Karpas-422 (cell line): ENCODE measurements at regions not wholly inside any gene's neighbourhood (a gene's known extent, or its start where the extent isn't known, plus 50 kb on each side); places are given as distances from the start of the nearest gene placed in this dataset.

Experiments used
- DNase-seq: peaks from one replicate; pipeline ENCODE4 v3.0.0-alpha.2; 2015
- H2AFZ ChIP-seq: fragments of 200-600 bp; sonication (generic); 2 replicates; pipeline ENCODE4 v1.6.1; 2014; ENCODE audit warnings: antibody characterized with exemption, low read length, mixed read lengths
- H3K27ac ChIP-seq: fragments of 200-600 bp; sonication (generic); 2 replicates; pipeline ENCODE4 v1.5.1; 2014; ENCODE audit warnings: mild to moderate bottlenecking, low read length, moderate library complexity
- H3K27me3 ChIP-seq: fragments of 200-600 bp; sonication (generic); 2 replicates; pipeline ENCODE4 v1.6.1; 2014; ENCODE audit warnings: low read length, mixed read lengths
- H3K36me3 ChIP-seq: fragments of 200-600 bp; sonication (generic); 2 replicates; pipeline ENCODE4 v1.6.1; 2014; ENCODE audit warnings: low read length, mixed read lengths; ENCODE audit not compliant: insufficient read depth
- H3K4me1 ChIP-seq: fragments of 200-600 bp; sonication (generic); 2 replicates; pipeline ENCODE4 v1.6.1; 2014; ENCODE audit warnings: mild to moderate bottlenecking, low read length, mixed read lengths
- H3K4me2 ChIP-seq: fragments of 200-600 bp; sonication (generic); 2 replicates; pipeline ENCODE4 v1.6.1; 2014; ENCODE audit warnings: low read length, low read depth, mild to moderate bottlenecking; ENCODE audit not compliant: poor library complexity, severe bottlenecking
- H3K4me3 ChIP-seq: fragments of 200-600 bp; sonication (generic); 2 replicates; pipeline ENCODE4 v1.5.1; 2014; ENCODE audit warnings: mild to moderate bottlenecking, antibody characterized with exemption, low read length, mixed read lengths
- H3K79me2 ChIP-seq: fragments of 200-600 bp; sonication (generic); 2 replicates; pipeline ENCODE4 v1.6.1; 2014; ENCODE audit warnings: mild to moderate bottlenecking, low read length, mixed read lengths
- H3K9ac ChIP-seq: fragments of 200-600 bp; sonication (generic); 2 replicates; pipeline ENCODE4 v1.6.0; 2014; ENCODE audit warnings: low read length
- H3K9me2 ChIP-seq: fragments of 200-600 bp; sonication (generic), shearing (Covaris generic); replicated peaks from 2 replicates; pipeline ENCODE4 v1.6.0; 2014; ENCODE audit warnings: mild to moderate bottlenecking, low read length, moderate library complexity; ENCODE audit not compliant: insufficient read depth
- H3K9me3 ChIP-seq: fragments of 300-700, 200-600 bp; sonication (generic); 2 replicates; pipeline ENCODE4 v1.6.1; 2014; ENCODE audit warnings: low read length, mixed read lengths
- H4K20me1 ChIP-seq: fragments of 200-600 bp; sonication (generic); 2 replicates; pipeline ENCODE4 v1.6.1; 2014; ENCODE audit warnings: mild to moderate bottlenecking, antibody characterized with exemption, low read length, low read depth; ENCODE audit not compliant: insufficient read depth

DNA sequence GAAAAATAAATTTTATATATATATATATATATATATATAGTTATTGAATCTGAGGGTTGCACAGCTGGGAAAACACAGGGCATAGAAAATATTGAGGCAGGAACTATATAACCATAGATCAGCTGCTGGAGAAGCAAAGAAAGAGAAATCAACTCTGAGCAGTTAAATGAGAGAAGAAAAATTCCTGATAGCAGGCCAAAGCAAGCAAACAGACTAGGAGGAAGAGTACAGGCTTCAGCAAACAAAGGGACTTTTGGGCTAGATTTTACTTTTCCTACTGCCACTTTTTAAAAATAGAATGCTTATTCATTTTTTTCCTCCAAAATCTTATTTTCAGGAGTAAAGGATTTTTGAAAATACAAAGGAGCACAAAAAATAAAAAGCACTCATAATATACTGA is 216.0 kb upstream of the PRKD1 start:
- Histone ChIP-seq H3K9me3 (peaks cover 48% of the 10 kb centered on the region), H3K9me2 (no peaks in the 10 kb centered on the region), H4K20me1 (no peaks in the 10 kb centered on the region), H3K27me3 (peaks cover 3% of the 10 kb centered on the region; the same call in 1 of the 2 replicates), H3K4me2 (no peak overlapping the region), H3K4me3 (no peak overlapping the region), H3K27ac (no peak overlapping the region), H2AFZ (no peak overlapping the region), H3K9ac (no peak overlapping the region), H3K79me2 (no peaks in the 10 kb centered on the region), H3K4me1 (no peaks in the 10 kb centered on the region), H3K36me3 (no peaks in the 10 kb centered on the region)
- DNase-seq: no peak

DNA sequence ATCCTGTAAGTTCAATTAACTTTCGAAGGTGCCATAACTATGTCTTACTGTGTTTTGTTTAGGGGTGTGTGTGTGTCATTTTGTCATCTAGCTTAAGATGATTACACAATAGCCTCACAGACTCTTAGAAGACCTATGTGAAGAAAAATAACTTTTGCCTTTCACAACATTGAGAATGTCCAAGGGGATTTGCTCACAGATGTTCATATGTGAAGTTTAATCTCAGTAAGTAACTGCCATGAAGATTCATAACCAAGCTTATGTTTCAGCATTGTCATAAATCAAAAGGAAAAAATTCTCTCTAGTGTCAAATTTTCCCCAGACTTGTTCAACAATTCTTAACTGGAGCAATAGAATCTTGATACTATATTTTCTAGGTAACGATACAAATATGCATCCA is 226.1 kb upstream of the PRKD1 start:
- H3K4me3 ChIP-seq: no peak overlapping the region
- no peaks in the 10 kb centered on the region for H3K36me3 ChIP-seq
- no peaks in the 10 kb centered on the region for H4K20me1 ChIP-seq
- no peak overlapping the region for H3K4me2 ChIP-seq
- H3K9me3 ChIP-seq: peaks cover 12% of the 10 kb centered on the region
- H3K79me2 ChIP-seq: no peaks in the 10 kb centered on the region
- no peak overlapping the region for H3K27ac ChIP-seq
- no peaks in the 10 kb centered on the region for H3K27me3 ChIP-seq
- no peak overlapping the region for H2AFZ ChIP-seq
- DNase-seq: no peak
- H3K4me1 ChIP-seq: no peaks in the 10 kb centered on the region
- no peak overlapping the region for H3K9ac ChIP-seq
- no peaks in the 10 kb centered on the region for H3K9me2 ChIP-seq

GRCh38 chr14:30156571-30156970 is 228.9 kb upstream of the PRKD1 start:
- Histone ChIP-seq H3K9me3 (no peaks in the 10 kb centered on the region; the same call in 1 of the 2 replicates), H4K20me1 (no peaks in the 10 kb centered on the region), H3K27ac (no peak overlapping the region), H3K4me3 (no peak overlapping the region), H3K9ac (no peak overlapping the region), H3K9me2 (no peaks in the 10 kb centered on the region), H3K4me1 (no peaks in the 10 kb centered on the region), H3K4me2 (no peak overlapping the region), H3K79me2 (no peaks in the 10 kb centered on the region), H3K27me3 (no peaks in the 10 kb centered on the region), H3K36me3 (no peaks in the 10 kb centered on the region), H2AFZ (no peak overlapping the region)
- DNase-seq: no peak

DNA sequence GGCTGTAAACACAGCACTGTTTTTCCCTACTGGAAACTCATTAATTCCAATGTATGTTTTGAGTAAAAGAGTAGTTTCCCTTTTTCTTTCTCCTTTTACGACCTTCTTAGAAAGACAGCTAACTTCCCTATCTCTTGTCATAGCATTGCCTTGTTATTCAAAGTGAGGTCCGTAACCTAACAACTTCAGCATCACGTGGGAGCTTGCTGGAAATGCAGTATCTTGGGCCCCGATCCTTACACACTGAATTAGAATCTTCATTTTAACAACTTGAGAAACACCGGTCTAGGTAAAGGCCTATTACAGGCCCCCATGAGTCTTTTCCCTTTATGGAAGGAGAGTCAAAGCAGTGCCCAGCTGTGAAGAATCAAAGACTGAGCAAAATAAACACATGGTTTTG is 230.7 kb upstream of the PRKD1 start:
- Histone ChIP-seq H3K9ac (no peak overlapping the region), H3K27ac (no peak overlapping the region), H3K9me3 (no peaks in the 10 kb centered on the region), H2AFZ (no peak overlapping the region), H4K20me1 (no peaks in the 10 kb centered on the region), H3K4me1 (no peaks in the 10 kb centered on the region), H3K79me2 (no peaks in the 10 kb centered on the region), H3K9me2 (no peaks in the 10 kb centered on the region), H3K4me2 (no peak overlapping the region), H3K4me3 (no peak overlapping the region), H3K27me3 (no peaks in the 10 kb centered on the region), H3K36me3 (no peaks in the 10 kb centered on the region)
- no peak for DNase-seq

- H2AFZ ChIP-seq: no peak overlapping the region
- H3K27me3 ChIP-seq: no peaks in the 10 kb centered on the region
- no peaks in the 10 kb centered on the region for H3K4me1 ChIP-seq
- H3K36me3 ChIP-seq: no peaks in the 10 kb centered on the region
- H3K4me2 ChIP-seq: no peak overlapping the region
- H3K27ac ChIP-seq: no peak overlapping the region
- H3K4me3 ChIP-seq: no peak overlapping the region
- H3K79me2 ChIP-seq: no peaks in the 10 kb centered on the region
- DNase-seq: no peak
- H3K9me3 ChIP-seq: 0 out of 2 replicates have a peak, but pooled peaks cover 4% of the 10 kb centered on the region
- H3K9me2 ChIP-seq: no peaks in the 10 kb centered on the region
- no peak overlapping the region for H3K9ac ChIP-seq
- no peaks in the 10 kb centered on the region for H4K20me1 ChIP-seq
These were observed 231.7 kb upstream of the PRKD1 start for GRCh38 chr14:30159374-30159773.

DNA sequence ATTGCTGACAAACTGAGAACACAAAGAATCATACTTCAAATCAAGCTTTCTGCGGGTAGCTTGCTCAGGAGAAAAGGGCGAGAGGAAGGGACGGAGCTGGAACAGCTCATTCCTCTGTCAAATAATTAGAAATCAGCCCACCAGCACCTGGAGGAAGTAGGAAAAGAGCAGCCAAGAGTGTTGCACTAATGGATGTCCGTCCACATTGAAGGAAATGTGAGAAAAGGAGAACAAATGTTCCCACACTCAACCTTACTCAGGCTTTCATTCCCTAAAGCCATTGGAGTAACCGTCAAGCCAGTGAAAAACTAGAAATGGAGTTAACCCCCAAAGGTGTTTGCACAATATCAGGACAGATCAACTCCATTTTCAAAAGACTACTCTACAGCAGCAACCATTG is 233.0 kb upstream of the PRKD1 start:
- no peaks in the 10 kb centered on the region for H3K9me2 ChIP-seq

GRCh38 chr14:30162066-30162465 is 234.4 kb upstream of the PRKD1 start:
- H3K9me2 ChIP-seq: no peaks in the 10 kb centered on the region
- H3K4me2 ChIP-seq: no peak overlapping the region
- H3K4me3 ChIP-seq: no peak overlapping the region
- DNase-seq: no peak
- H3K9ac ChIP-seq: no peak overlapping the region
- H3K9me3 ChIP-seq: peaks cover 15% of the 10 kb centered on the region
- no peaks in the 10 kb centered on the region for H3K4me1 ChIP-seq
- no peak overlapping the region for H3K27ac ChIP-seq
- H3K79me2 ChIP-seq: no peaks in the 10 kb centered on the region
- H4K20me1 ChIP-seq: no peaks in the 10 kb centered on the region
- H3K36me3 ChIP-seq: no peaks in the 10 kb centered on the region
- H2AFZ ChIP-seq: no peak overlapping the region
- no peaks in the 10 kb centered on the region for H3K27me3 ChIP-seq

More for the DNA sequence above, 233.0 kb upstream of the PRKD1 start:
- Histone ChIP-seq H4K20me1 (no peaks in the 10 kb centered on the region), H3K9me3 (peaks cover 10% of the 10 kb centered on the region), H3K9ac (no peak overlapping the region), H3K27me3 (no peaks in the 10 kb centered on the region), H3K79me2 (no peaks in the 10 kb centered on the region), H3K4me3 (no peak overlapping the region), H3K4me1 (no peaks in the 10 kb centered on the region), H2AFZ (no peak overlapping the region), H3K36me3 (no peaks in the 10 kb centered on the region), H3K4me2 (no peak overlapping the region), H3K27ac (no peak overlapping the region)
- no peak for DNase-seq

DNA sequence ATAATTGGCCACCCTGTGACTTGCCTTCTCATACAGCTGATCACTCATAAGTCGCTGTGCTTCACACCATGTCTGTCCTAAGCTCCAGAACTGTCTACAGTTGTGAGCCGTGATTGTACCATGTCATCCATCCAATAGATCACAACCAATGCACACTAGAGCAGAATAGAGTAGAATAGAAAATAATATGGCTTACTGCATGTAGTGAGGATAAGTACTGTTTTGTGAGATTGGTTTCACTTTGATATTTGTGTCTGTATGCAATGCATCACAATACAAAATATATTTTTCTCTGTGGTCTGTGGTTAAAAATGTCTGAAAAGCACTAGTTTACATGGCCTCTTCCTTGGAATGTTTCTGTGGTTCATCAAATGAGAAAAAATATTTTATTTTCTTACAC is 237.6 kb upstream of the PRKD1 start:
- H3K79me2 ChIP-seq: no peaks in the 10 kb centered on the region
- no peaks in the 10 kb centered on the region for H3K27me3 ChIP-seq
- H3K4me3 ChIP-seq: no peak overlapping the region
- no peak overlapping the region for H2AFZ ChIP-seq
- no peaks in the 10 kb centered on the region for H3K4me1 ChIP-seq
- H3K4me2 ChIP-seq: no peak overlapping the region
- no peaks in the 10 kb centered on the region for H3K9me2 ChIP-seq
- no peak overlapping the region for H3K9ac ChIP-seq
- no peaks in the 10 kb centered on the region for H3K36me3 ChIP-seq
- DNase-seq: no peak
- peaks cover 15% of the 10 kb centered on the region for H3K9me3 ChIP-seq
- no peak overlapping the region for H3K27ac ChIP-seq
- no peaks in the 10 kb centered on the region for H4K20me1 ChIP-seq

DNA sequence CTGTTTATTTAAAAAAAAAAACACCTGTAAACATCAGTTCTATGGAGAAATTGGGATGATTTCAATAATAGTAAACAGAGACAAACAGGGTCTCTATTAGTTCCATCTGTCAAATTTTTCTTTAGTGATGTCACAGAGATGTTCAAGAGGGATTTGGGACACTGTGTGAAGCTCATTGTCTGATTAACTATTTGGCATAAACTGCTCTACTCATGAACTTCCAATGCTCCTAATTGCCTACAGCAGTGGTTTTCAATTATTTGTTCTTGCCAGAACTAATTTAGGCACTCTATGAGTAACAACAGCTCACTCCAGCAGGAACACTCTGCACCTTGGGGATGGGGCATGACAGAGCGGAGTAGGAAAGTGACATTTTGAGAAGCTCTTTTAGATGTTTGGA is 250.1 kb upstream of the PRKD1 start:
- Histone ChIP-seq H3K36me3 (no peaks in the 10 kb centered on the region), H3K9me2 (no peaks in the 10 kb centered on the region), H4K20me1 (no peaks in the 10 kb centered on the region), H3K79me2 (no peaks in the 10 kb centered on the region), H3K9me3 (peaks cover 10% of the 10 kb centered on the region; the same call in 1 of the 2 replicates), H3K27me3 (no peaks in the 10 kb centered on the region), H3K27ac (no peak overlapping the region), H3K4me3 (no peak overlapping the region), H2AFZ (no peak overlapping the region), H3K9ac (no peak overlapping the region), H3K4me2 (no peak overlapping the region), H3K4me1 (no peaks in the 10 kb centered on the region)
- DNase-seq: no peak
